ENCODE measurements at regions not wholly inside any gene's neighbourhood (a gene's known extent, or its start where the extent isn't known, plus 50 kb on each side); places are given as distances from the start of the nearest gene placed in this dataset.

DNA sequence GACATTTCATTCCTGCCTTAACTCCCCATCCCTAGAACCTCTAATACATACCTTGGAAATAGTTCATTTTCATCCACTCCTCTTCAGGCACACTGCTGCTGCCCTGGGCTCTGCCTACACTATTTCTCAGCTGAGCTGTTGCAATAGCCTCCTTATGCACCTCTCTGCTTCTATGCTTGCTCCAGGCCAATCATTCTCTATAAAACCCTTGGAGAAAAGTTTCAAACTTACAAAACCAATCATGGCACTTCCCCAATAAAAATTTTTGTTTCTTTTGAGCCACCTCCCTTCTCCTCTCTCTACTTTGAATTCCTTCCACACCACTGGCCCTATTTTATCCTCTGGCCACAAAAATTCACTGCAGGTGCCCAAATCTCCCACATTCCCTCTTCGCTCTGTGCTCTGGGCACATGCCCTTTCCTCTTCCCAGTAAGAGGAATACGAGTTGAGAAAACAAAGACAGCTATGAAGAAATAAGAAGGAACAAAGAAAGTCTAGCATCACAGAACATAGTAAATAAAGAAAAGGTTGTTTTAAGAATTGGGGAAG, 301.4 kb downstream of the ELAVL2 start:
- TF ChIP-seq EZH2 (IDR thresholded peaks at IDR 0.05), result no peak
- TF ChIP-seq, protein P1, sequence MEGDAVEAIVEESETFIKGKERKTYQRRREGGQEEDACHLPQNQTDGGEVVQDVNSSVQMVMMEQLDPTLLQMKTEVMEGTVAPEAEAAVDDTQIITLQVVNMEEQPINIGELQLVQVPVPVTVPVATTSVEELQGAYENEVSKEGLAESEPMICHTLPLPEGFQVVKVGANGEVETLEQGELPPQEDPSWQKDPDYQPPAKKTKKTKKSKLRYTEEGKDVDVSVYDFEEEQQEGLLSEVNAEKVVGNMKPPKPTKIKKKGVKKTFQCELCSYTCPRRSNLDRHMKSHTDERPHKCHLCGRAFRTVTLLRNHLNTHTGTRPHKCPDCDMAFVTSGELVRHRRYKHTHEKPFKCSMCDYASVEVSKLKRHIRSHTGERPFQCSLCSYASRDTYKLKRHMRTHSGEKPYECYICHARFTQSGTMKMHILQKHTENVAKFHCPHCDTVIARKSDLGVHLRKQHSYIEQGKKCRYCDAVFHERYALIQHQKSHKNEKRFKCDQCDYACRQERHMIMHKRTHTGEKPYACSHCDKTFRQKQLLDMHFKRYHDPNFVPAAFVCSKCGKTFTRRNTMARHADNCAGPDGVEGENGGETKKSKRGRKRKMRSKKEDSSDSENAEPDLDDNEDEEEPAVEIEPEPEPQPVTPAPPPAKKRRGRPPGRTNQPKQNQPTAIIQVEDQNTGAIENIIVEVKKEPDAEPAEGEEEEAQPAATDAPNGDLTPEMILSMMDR (IDR thresholded peaks at IDR 0.05), result no peak
- no peak for TF ChIP-seq EZH2phosphoT487 (IDR thresholded peaks at IDR 0.05)

Data from neural progenitor cell (in vitro differentiated cells).